Tibial nerve (tissue), 3 donors: ENCODE measurements at regions not wholly inside any gene's neighbourhood (a gene's known extent, or its start where the extent isn't known, plus 50 kb on each side); places are given as distances from the start of the nearest gene placed in this dataset.
A peak's percentile ranks its signal among the peaks of the same experiment; 100 is the strongest.

ENCODE experiments used
- POLR2A ChIP-seq, 2 donors: fragments of 450-650 bp; IDR thresholded peaks; one replicate each; pipeline ENCODE4 v1.6.1; 2017; ENCODE audit warnings: antibody characterized with exemption in 2 of 2, mild to moderate bottlenecking in 2 of 2, moderate library complexity in 2 of 2
- TF ChIP-seq, protein P1 (sequence below), 5 experiments: fragments of 200-600 bp in 3 of 5; fragments of 450-650 bp in 2 of 5; sonication (generic) in 3 of 5; IDR thresholded peaks; one replicate each; pipeline ENCODE4 v1.5.1; 2016 to 2019; ENCODE audit warnings: antibody characterized with exemption in 5 of 5, mild to moderate bottlenecking in 3 of 5, moderate library complexity in 2 of 5

DNA sequence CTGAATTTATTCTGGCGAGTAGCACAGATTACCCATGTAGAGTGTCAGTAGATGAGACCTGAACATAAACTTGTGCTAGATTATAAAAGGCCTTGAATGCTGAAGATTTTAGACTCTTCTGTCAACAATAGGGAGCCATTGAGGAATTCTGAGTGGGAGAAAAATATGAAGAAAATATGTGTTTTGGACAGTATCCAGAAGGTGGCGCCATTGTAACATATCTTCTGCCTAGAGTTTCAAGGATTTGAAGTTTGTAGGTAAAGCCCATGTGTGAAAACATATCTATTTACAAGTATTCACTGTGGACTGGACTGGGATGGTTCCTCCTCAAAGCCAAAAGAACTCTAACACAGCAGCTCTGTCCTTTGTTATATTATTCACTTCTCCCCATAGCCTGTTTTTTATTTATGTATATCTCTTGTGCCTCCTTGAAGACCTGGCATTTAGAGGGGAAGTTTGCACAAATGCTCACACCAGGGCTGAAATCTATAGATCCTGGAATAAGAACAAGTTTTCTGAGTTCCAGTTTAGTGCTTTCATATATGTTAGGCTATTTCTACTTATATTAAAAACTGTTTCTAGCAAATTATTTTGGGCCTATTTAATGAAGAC lies 124.9 kb downstream of the RDH14 start:
- TF ChIP-seq POLR2A (IDR thresholded peaks at IDR 0.05), result no peak
- TF ChIP-seq, protein P1, sequence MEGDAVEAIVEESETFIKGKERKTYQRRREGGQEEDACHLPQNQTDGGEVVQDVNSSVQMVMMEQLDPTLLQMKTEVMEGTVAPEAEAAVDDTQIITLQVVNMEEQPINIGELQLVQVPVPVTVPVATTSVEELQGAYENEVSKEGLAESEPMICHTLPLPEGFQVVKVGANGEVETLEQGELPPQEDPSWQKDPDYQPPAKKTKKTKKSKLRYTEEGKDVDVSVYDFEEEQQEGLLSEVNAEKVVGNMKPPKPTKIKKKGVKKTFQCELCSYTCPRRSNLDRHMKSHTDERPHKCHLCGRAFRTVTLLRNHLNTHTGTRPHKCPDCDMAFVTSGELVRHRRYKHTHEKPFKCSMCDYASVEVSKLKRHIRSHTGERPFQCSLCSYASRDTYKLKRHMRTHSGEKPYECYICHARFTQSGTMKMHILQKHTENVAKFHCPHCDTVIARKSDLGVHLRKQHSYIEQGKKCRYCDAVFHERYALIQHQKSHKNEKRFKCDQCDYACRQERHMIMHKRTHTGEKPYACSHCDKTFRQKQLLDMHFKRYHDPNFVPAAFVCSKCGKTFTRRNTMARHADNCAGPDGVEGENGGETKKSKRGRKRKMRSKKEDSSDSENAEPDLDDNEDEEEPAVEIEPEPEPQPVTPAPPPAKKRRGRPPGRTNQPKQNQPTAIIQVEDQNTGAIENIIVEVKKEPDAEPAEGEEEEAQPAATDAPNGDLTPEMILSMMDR (IDR thresholded peaks at IDR 0.05), result peak; percentile 25 to 54 (median 42)
